ENCODE measurements at regions not wholly inside any gene's neighbourhood (a gene's known extent, or its start where the extent isn't known, plus 50 kb on each side); places are given as distances from the start of the nearest gene placed in this dataset.
"Not testable (repeated sequence)": the region's sequence is repeated elsewhere in the genome, so short reads cannot be mapped to it uniquely, and the experiment has no call there.

DNA sequence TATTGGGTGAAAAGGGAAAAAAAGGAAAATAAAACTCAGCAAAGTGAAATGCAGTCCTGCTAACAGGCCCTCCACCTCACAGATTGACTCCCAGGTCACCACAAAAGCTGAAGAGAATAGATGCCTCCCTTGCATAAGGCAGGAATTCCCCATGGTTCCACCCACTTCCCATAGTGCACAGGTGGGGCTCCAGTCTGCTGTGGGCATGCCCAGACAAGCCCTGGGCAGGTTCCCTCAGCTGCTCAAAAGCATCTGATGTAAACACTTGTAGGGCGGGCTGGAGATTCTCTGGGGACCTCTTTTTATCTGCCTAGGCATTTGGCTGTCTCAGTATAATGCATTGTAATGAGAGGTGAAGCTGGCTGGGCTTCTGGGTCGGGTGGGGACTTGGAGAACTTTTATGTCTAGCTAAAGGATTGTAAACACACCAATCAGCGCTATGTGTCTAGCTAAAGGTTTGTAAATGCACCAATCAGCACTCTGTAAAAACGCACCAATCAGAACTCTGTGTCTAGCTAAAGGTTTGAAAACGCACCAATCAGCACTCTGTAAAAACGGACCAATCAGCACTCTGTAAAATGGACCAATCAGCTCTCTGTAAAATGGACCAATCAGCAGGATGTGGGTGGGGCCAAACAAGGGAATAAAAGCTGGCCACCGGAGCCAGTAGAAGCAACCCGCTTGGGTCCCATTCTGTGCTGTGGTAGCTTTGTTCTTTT, 1231.5 kb downstream of the ADGRL3 start:
- not testable (repeated sequence) for FAIRE-seq

DNA sequence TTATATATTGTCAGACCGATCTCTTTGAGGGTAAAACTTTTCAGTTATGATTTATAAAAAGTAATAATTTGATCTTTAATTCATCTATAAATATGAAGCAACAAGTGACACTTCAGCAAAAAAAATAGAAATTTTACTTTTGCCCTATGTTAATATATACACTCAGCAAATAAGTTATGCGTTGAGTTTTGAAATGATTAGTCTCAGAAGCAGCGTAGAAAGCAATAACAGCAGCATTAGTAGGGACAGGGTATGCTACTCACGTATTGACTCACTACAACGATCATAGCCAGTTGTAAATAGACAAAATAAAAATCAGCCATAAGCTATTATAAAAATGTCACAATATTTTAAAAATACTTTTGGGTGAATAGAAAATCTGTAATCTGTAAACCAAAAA, 1229.2 kb downstream of the ADGRL3 start:
- no peak for FAIRE-seq

DNA sequence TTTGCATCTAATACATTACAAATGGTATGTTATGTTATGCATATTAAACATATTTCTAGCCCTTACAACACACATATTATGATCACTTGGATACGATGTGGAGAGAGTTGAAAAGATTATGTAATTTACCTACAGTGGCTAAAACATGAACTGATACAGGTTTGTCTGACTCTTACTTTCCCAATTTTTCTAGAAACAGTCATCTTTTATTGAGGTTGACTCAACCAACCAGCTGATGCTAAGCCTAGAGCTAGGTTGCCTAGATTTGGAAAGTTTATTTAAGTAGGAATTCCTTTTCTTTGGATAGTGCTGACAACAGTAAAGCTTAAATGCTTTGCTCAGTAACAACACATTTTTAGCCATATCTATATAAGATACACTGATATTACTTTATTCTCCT, 1215.1 kb downstream of the ADGRL3 start:
- FAIRE-seq = no peak

DNA sequence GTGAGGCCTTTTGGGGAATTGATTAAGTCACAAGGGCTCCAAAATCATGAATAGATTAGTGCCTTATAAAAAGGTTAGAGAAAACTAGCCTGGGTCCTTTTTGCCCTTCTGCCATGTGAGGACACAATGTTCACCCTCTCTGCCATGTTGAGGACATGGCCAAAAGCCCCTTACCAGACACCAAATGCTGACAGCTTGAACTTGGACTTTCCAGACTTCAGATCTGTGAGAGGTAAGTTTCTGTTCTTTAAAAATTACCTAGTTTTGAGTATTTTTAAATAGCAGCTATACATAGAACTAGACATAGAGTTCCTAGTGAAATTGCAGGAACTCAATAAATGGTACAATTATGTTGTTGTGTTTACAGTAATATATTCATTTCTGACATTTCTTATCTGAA, 1214.4 kb downstream of the ADGRL3 start:
- no peak for FAIRE-seq

DNA sequence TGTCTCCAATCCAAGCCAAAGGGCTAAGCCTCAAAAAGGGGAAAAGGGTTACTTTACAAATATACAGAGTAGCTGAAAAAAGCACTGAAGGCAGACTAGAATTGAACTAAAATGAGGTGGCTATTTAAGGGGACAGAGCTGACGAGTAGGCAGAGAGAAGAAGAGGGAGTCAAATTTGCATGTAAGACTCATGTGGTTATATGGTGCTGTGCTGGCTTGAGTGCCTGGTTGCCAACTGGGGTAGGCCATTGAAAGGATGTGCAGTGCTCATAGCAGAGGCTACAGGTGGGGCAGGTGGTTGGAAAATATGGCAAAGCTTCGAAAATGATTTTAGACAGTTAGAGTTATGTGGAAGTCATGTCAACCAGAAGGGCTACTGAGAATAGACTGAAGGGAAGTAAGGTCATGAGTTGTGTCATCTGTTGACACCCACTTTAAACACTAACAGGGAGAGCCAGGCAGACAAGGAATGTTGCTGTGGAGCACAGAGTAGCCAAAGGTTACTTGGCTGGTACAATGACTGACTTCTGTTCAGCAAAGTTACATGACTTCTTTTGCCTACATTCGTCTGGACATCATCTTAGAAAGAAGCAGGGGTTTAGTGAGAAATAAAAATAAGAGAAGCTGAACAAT, 1210.4 kb downstream of the ADGRL3 start:
- no peak for FAIRE-seq

DNA sequence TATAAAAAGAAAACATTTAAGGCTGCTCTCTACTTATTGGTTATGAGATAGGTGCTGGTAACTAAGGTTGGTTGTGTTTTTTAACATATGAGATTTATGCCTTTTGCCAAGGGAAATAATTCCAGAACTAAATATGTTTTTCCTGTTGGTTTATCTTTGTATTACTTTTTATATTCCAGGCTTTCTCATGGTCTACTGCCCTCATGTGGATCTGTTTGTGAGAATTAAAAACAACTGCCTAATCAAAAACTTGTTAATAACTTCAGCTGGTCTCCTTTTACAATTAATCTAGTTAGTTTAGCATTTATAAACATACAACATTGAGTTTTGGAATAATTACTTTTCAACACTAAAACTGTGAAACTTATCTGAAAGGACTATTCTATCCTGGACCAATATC, 1208.3 kb downstream of the ADGRL3 start:
- FAIRE-seq = peak; percentile 81

DNA sequence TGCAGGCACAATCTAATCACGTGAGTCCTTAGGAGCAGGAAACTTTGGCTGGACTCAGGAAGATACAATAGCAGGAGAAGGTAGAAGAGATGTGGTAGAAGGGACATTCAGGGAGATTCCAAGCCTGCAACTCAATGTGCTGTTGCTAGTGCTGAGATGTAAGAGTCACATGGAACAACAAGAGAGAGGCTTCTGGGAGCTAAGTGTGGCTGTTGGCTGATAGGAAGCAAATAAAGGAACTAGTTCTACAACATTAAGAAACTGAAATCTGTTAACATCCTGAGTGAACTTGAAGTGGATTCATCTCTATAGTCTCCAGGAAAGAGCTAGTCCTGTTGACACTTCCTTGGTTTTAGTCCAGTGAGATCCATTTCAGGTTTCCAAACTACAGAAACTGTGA, 1207.4 kb downstream of the ADGRL3 start:
- FAIRE-seq = no peak

DNA sequence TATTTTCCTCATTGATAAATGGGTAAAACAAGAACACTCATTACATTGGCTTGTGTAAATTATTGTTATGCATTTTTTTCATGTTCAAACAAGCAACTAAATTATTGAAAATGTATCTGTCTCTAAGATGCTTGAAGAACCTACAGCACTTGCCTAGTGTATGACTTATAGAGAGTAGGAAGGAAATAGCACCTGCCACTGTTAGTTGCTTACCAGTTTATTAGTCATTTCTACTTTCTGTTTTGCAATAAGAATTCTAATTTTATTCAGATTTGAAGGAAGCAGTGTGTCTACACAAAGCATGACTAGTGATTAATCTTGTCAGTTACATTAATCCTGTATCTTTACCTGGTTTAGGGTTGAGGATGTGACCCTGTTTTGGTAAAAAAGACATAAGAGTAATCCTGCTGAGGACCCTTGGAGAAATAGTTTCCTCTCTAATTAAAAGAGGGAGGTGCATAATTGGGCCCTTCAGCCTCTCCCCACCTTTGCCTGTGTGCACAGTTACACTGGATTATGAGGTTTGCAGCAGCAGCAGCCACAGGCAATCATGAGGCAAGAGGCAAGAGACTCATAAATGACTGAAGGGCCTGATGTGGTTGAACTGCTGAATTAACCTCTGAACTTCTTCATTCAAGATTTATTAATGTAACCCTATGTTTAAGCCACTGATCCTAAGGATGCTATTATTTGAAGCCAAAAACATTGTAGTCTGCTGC, 1202.1 kb downstream of the ADGRL3 start:
- FAIRE-seq = no peak

DNA sequence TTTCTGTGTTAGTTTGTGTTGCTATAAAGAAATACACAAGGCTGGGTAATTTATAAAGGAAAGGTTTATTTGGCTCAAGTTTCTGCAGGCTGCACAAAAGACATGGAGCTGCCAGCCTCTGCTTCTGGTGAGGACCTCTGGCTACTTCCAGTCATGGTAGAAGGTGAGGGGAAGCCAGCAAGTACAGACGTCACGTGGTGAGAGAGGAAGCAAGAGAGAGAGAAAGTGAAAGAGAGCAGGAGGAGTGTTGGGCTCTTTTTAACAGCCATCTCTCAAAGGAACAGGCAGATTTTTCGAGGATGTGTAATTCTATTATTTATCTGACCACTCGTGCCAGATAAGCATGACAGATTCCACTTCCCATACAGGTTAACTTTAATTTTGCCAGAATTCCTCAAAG, 1199.1 kb downstream of the ADGRL3 start:
- no peak for FAIRE-seq

DNA sequence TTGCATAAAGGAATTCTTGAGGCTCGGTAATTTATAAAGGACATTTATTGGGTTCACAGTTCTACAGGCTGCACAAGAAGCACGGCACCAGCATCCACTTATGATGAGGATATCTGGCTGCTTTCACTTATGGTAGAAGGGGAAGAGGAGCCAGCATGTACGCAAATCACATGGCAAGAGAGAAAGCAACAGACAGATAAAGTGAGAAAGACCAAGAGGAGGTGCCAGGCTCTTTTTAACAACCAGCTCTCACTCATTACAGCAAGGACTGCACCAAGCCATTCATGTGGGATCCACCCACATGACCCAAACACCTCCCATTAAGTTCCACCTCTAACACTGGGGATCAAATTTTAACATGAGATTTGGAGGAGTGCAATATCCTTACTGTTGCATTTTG, 1198.2 kb downstream of the ADGRL3 start:
- no peak for FAIRE-seq

DNA sequence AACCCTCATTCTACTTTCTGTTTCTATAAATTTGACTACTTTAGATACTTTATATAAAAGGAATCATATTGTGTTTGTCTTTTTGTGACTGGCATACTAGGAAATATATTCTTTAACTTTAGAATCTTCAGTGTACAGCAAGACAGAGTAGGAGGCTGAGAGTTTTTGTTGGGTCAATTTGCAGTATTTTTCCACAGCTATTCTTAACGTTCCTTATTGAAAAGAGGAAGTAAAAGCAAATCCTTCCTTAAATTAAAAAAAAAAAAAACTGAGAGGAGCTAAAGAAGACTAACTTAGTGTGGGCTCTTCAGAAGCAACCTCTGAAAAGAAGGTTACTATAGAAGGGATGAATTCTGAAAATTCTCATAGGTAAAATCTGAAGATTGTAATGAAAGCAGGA, 1194.6 kb downstream of the ADGRL3 start:
- no peak for FAIRE-seq

DNA sequence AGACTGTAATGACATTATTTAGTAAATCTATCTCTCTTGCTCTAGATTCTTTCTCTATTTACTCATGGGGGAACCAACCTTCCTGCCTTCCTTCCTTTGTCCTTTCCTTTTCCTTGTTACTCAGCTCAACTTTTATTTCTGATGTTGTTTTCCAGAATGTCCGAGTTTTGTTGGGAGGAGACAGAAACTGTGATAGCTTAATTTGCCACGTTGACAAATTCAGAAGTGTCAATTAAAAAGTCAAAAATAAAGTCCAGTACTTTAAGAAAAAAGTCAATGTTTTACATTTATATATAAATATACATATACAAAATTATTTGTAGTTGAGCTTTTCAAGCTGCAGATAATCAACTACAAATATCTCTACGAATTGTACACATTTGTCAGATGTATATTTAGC, 1187.7 kb downstream of the ADGRL3 start:
- FAIRE-seq = no peak

DNA sequence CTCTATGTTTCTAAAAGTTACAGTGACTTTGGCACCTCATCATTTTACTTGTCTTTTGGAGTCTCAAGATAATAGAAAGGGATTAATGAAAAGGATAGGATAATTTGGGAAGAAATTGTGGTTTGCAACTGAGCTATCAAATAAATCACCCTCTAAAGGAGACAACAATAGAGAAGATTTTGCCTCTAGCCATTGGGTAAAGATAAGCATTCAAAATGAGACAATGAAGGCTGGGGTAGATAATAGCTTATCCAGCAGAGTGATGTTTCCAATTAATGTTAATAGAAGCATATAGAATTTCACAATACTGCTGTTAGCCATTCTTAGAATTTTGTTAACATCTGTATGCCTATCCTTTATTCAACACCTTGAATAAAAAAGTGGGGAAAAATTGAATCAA, 1177.6 kb downstream of the ADGRL3 start:
- FAIRE-seq = no peak

DNA sequence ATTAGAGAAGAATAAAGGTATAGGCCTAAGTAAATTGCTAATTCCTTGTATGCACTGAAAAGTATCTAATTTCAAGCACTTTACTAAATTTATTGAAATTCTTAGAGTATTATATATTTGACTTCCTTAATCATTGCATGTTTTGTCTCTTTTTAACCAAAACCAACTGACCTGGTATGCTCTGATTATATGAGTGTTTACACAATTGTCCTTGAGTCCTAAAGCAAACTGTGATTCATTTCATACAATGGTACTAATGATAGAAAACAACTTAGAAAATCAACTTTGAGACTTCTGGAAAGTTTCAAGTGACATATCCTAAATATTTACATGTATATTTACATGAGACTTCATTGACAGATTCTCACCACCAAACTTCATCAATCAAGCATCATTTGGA, 1177.1 kb downstream of the ADGRL3 start:
- FAIRE-seq = no peak

DNA sequence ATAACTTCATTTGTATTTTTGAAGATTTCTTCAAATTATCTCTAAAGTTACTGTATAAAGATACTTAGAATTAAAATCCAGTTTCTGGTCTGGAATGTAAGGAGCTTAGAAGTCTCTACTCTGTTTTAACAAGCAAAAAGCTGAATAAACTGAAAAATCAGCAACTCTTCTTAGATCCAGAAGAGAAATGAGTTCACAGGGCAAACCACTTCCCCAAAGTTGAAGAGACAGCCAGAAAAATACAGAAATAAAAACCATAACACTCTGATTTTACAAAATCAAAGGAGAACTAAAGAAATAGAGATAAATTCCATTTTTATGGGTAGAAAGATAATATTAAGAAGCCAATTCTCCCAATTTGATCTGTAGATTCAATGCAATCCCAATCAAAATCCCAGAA, 1166.8 kb downstream of the ADGRL3 start:
- FAIRE-seq = no peak

DNA sequence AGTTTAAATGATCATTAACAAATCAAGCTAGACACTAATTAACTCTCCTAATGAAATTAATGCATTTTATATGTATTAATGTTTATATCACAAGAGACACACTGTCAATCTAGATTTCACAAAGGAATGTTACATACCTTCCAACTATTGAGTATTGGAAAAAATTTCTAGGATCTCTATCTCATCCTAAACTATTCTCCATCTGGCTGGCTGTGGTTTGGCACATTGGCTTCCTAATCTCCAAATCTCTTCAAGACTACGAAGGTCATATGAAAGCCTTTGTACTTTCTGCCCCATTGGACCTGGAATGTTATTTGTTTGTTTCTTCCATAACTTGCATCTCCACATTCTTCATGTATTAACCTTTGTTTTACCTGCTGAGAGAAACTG, 1160.0 kb downstream of the ADGRL3 start:
- FAIRE-seq = no peak

DNA sequence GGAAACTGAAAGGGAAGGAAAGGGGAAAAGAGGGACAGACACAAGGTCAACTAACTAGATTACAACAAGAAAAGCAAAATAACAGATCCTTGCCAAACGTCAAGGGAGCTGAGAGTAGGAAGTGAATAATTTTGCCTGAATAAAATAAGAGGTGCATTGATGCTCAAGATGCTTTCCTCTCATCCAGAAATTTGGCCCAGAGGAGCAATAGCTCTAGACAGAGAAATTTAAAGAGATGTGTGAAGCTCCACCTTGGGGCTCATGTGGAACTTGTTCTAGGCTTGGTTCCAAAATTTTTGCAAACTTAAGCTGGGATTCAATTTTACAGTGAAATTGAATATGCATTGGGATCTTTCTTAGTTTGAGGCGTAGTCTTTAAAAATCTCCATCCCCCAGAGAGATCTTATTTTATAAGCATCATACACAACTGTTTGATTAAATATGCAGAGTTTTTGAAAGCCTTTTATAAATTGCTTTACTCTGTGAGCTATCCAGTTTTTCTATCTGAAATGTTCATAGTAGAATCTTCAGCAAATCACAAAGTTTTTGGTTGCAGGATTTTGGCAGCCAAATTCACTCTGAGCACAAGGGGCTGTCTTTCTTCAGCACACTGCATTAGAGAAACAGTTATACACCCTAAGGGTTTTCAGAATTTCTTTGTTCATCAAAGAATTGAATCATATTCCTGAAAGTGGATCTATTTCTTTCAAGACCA, 1159.5 kb downstream of the ADGRL3 start:
- no peak for FAIRE-seq

DNA sequence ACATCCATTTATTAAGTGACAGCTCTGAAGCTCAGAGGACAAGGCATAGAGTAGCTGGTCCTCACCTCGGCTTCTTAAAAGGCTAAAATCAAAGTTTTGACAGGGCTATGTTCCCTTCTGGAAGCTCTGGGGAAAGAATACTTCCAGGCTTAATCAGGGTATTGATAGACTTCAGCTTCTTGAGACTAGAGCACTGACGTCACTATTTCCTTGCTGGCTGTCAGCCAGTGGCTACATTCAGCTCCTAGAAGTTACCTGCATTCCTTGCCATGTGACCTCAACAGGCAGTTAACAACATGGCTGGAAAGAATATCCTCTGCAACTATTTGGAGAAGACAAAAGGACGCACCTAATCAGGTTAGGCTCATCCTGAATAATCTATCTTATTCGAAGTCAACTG, 1144.8 kb downstream of the ADGRL3 start:
- FAIRE-seq = no peak

DNA sequence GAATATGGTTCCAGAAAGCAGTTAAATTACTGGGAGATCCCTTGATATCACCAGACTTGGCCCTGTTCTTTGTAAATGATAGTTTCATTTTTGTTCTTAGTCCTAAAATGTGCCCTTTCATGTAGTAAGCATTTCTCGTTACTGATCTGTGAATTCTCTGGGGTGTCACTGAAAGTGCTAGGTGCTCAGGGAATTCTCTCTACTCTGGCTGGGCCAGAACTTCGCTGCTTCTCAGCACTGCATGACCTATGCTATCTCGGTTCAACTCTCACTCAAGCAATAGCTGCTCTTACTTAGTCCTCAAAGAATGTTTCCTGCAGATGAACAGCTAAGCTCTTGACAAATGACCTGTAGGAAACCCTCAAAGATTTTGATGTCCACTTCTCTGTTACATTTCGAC, 1144.3 kb downstream of the ADGRL3 start:
- FAIRE-seq = no peak

DNA sequence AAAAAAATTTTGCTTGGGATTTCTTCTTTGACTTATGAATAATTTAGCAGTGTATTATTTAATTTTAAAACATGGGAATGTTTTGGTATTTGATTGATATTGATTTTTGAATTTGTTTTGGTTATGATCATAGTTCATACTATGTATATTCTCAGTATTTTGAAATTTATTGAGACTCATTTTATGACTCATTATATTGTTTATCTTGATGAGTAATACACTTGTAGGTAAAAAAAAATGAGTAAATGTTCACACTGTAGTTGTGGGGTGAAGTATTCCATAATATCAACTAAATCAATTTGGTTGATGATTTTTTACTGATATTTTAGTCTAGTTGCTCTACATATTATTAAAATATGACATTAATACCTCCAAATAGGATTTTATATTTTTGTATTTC, 1142.2 kb downstream of the ADGRL3 start:
- peak; percentile 4 for FAIRE-seq

DNA sequence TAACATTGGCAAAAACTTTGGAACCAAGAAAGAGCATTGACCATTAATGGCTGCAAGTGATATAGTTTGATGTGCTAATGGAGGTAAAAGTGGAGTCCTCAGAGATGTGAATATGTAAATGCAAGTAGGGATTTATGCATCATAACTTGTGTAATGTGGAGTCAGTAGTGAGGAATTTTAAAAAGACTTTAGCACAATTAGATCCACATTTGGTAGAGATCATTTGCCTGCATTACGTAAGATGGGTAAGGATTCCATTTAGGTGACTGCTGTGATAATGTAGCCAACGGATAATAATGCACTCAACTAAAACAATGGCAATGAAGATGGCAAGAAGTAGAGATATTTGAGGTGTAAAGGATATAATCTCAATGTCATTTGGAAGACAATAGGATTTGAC, 1128.4 kb downstream of the ADGRL3 start:
- FAIRE-seq = no peak

DNA sequence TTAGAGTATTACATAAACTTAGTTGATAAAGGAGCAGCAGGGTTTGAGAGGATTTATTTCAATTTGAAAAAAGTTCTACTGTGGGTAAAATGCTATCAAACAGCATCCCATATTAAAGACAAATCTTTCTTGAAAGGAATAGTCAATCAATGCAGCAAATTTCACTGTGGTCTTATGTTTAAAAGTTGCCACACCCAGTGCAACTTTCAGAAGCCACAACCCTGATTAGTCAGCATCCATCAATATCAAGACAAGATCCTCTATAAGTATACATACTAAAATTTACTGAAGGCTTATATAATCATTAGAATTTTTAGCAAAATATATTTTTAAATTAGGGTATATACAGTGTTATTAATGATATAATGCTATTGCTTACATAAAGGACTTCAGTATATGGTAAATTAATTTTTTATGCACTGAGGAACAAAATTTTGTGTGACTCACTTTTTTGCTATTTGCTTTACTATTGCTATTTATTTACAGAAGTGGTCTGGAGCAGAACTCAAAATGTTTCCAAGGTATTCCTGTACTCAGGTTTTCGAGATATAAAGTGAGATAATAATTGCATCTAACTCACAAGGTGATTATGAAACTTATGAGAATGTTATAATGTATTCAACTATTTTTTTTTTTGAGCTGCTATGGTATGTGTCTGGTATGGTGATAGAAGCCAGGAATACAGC, 1127.6 kb downstream of the ADGRL3 start:
- FAIRE-seq = no peak

DNA sequence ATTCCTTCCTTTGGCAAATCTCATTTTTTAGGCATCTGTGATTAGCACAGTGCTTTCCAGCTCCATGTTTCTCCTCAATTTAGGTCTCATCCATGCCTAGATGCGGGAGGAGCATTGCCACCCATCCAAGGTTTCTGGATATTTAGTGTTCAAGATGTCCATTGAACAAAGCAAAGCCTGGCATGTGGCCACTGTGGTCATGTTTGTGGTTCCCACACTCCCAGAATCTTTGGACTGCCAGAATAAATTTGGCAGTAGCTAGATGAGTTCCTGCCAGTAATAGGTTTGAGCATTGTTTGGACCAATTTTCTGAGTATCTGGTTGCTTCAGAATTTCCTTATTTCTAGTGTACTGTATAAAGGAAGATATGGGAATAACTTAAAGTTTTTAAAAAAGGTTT, 1124.1 kb downstream of the ADGRL3 start:
- no peak for FAIRE-seq

Measured in endometrium (tissue), 2 donors.